Smooth muscle cell (in vitro differentiated cells): ENCODE measurements at regions not wholly inside any gene's neighbourhood (a gene's known extent, or its start where the extent isn't known, plus 50 kb on each side); places are given as distances from the start of the nearest gene placed in this dataset.

ENCODE experiments used
- DNase-seq: peaks from one replicate; lab custom pipeline; 2025; ENCODE audit not compliant: unreplicated experiment; lab: John Stamatoyannopoulos, UW
- H2AFZ ChIP-seq: fragments of 200-600 bp; sonication (generic); 2 replicates; pipeline ENCODE4 v1.6.0; 2016; ENCODE audit warnings: antibody characterized with exemption, low read depth, mild to moderate bottlenecking
- H3F3A ChIP-seq: fragments of 200-600 bp; sonication (generic); 2 replicates; pipeline ENCODE4 v1.6.0; 2017; ENCODE audit warnings: antibody characterized with exemption, low read depth
- H3K27ac ChIP-seq: fragments of 200-600 bp; sonication (generic); 2 replicates; pipeline ENCODE4 v1.5.1; 2016; ENCODE audit warnings: low read depth, mild to moderate bottlenecking
- H3K27me3 ChIP-seq: fragments of 200-600 bp; sonication (generic); 2 replicates; pipeline ENCODE4 v1.6.1; 2016; ENCODE audit warnings: low read depth, mild to moderate bottlenecking
- H3K36me3 ChIP-seq: fragments of 200-600 bp; sonication (generic); 2 replicates; pipeline ENCODE4 v1.5.1; 2016; ENCODE audit warnings: low read depth
- H3K4me1 ChIP-seq: fragments of 200-600 bp; sonication (generic); 2 replicates; pipeline ENCODE4 v1.5.1; 2016; ENCODE audit warnings: low read depth
- H3K4me2 ChIP-seq: fragments of 200-600 bp; sonication (generic); 2 replicates; pipeline ENCODE4 v1.6.0; 2016; ENCODE audit warnings: mild to moderate bottlenecking
- H3K4me3 ChIP-seq: fragments of 200-600 bp; sonication (generic); 2 replicates; pipeline ENCODE4 v1.5.1; 2016; ENCODE audit warnings: mild to moderate bottlenecking
- H3K79me2 ChIP-seq: fragments of 200-600 bp; sonication (generic); 2 replicates; pipeline ENCODE4 v1.6.0; 2016; ENCODE audit warnings: low read depth, mild to moderate bottlenecking
- H3K9ac ChIP-seq: fragments of 200-600 bp; sonication (generic); 2 replicates; pipeline ENCODE4 v1.6.0; 2016; ENCODE audit warnings: low read depth
- H3K9me3 ChIP-seq: fragments of 200-600 bp; sonication (generic); replicated peaks from 2 replicates; pipeline ENCODE4 v1.5.1; 2016; ENCODE audit warnings: low read depth
- H4K20me1 ChIP-seq: fragments of 200-600 bp; sonication (generic); 2 replicates; pipeline ENCODE4 v1.6.0; 2016; ENCODE audit warnings: low read depth
- CTCF ChIP-seq: fragments of 200-600 bp; sonication (generic); IDR thresholded peaks from 2 replicates; pipeline ENCODE4 v1.5.1; 2017; ENCODE audit warnings: borderline replicate concordance, mild to moderate bottlenecking, antibody characterized with exemption; ENCODE audit not compliant: insufficient read depth, poor library complexity, severe bottlenecking
- WGBS: methylation state at CpG from one replicate; pipeline ENCODE4 v1.1.7; 2016; ENCODE audit warnings: low lambda C conversion rate; 5-methylcytosine and 5-hydroxymethylcytosine counted together

DNA sequence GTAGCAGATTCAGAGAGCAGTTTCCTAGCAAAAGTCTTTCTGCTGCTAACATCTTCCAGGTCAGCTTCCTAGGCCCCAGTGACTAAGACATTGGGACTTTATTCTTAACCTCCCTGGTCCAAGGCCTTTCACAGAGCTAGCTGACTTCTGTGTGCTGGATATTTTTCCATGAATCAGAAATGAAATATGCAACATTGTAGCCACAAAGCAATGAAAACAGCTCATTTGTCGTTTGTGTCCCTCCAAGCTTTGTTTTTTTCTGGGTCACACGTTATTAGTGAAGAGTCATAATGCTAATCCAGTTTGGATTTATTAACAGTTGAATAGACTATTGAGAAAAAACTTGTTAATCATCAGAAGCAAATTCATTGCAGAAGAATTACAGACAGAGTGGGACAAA, 82.4 kb downstream of the ARF6 start:
- TF ChIP-seq CTCF: no peak
- H3K4me2 ChIP-seq: peak overlapping the region; percentile 65
- H2AFZ ChIP-seq: no peak overlapping the region
- peak overlapping the region; percentile 31 for H3K9ac ChIP-seq
- no peak overlapping the region for H3K4me3 ChIP-seq
- H3K9me3 ChIP-seq: no peaks in the 10 kb centered on the region
- no peaks in the 10 kb centered on the region for H3K27me3 ChIP-seq
- no peaks in the 10 kb centered on the region for H3K79me2 ChIP-seq
- 0% methylated on average over 2 of the region's 2 CpGs for WGBS
- peaks cover 12% of the 10 kb centered on the region for H3K4me1 ChIP-seq
- DNase-seq: no peak
- H3K36me3 ChIP-seq: no peaks in the 10 kb centered on the region
- peaks cover 13% of the 10 kb centered on the region for H3F3A ChIP-seq
- peak overlapping the region; percentile 92 for H3K27ac ChIP-seq
- no peaks in the 10 kb centered on the region for H4K20me1 ChIP-seq

GRCh38 chr14:49975799-49976198, 82.9 kb downstream of the ARF6 start:
- Histone ChIP-seq H3K9me3 (no peaks in the 10 kb centered on the region), H3K27ac (peak overlapping the region; percentile 92), H2AFZ (no peak overlapping the region), H3F3A (peaks cover 11% of the 10 kb centered on the region), H3K4me2 (peak overlapping the region; percentile 42), H3K4me1 (peaks cover 7% of the 10 kb centered on the region), H3K79me2 (no peaks in the 10 kb centered on the region), H3K4me3 (no peak overlapping the region), H4K20me1 (no peaks in the 10 kb centered on the region), H3K36me3 (no peaks in the 10 kb centered on the region), H3K9ac (peak overlapping the region; percentile 31), H3K27me3 (no peaks in the 10 kb centered on the region)
- WGBS: 70% methylated on average over 3 of the region's 3 CpGs
- DNase-seq: no peak
- TF ChIP-seq CTCF: no peak

DNA sequence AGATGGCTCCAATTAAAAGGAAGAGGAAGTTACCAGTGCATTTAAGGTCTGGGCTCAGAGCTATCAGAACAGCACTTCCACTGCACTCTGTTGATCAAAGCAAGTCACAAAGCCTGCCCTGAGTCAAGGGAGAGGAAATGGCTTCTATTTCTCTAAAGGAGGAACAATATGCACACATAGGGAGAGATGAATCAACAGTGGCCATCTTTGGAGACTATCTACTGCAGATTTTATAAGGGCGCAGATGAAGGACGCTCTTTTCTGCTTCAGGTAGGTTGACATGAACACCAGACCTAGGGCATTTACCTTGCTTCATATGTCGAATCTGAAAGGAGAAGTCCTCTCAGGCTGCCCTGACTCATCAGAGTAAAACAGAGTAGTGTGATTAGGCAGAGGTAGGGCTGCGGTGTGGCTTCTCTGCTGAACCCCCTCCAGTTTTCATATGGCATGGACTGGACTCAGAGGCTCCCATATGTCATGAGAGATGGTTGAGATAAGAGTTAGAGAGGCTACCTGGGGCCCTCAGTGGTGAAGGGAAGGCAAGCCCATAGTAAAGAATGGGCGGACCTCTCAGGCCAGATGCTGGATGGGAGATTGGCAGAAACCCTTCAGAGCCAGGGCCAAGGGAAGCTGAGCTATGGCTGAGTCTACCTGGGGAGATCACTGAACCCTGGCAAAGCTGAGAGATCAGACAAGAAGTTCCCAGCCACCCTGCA, 84.4 kb downstream of the ARF6 start:
- WGBS: 97% methylated on average over 5 of the region's 5 CpGs
- H3K27ac ChIP-seq: no peak overlapping the region
- no peaks in the 10 kb centered on the region for H3K4me1 ChIP-seq
- H3K79me2 ChIP-seq: no peaks in the 10 kb centered on the region
- TF ChIP-seq CTCF: no peak
- H3F3A ChIP-seq: peaks cover 11% of the 10 kb centered on the region
- no peaks in the 10 kb centered on the region for H3K27me3 ChIP-seq
- no peaks in the 10 kb centered on the region for H4K20me1 ChIP-seq
- H3K9me3 ChIP-seq: no peaks in the 10 kb centered on the region
- no peak overlapping the region for H3K4me3 ChIP-seq
- H3K36me3 ChIP-seq: no peaks in the 10 kb centered on the region
- no peak overlapping the region for H2AFZ ChIP-seq
- H3K9ac ChIP-seq: no peak overlapping the region
- no peak overlapping the region for H3K4me2 ChIP-seq
- DNase-seq: no peak

DNA sequence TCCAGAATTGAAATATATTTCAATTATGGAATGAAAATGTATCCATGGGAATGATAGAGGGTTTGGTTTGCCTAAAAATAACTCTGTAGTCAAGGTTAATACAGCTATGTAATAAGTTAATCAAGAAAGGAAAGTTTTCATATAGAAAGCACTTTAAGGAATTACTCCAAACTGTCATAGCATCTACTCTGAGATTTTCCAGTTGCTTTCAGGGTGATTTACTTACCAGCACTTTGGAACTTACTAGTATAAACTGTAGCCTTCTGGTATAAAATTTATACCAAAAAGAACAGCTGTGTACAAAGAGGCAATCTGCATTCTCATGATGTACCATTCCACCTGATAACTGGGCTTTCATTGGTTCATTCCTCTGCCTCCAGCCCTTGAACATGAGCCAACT, 87.1 kb downstream of the ARF6 start:
- Histone ChIP-seq H3K36me3 (no peaks in the 10 kb centered on the region), H3K4me1 (no peaks in the 10 kb centered on the region), H3K9ac (no peak overlapping the region), H2AFZ (no peak overlapping the region), H3K4me2 (no peak overlapping the region), H3K79me2 (no peaks in the 10 kb centered on the region), H3K4me3 (no peak overlapping the region), H3K27ac (no peak overlapping the region), H3K9me3 (no peaks in the 10 kb centered on the region), H4K20me1 (no peaks in the 10 kb centered on the region), H3F3A (peaks cover 4% of the 10 kb centered on the region), H3K27me3 (no peaks in the 10 kb centered on the region)
- TF ChIP-seq CTCF: no peak
- DNase-seq: no peak
